ENCODE measurements at regions not wholly inside any gene's neighbourhood (a gene's known extent, or its start where the extent isn't known, plus 50 kb on each side); places are given as distances from the start of the nearest gene placed in this dataset.

- Histone ChIP-seq H2BK120ac (ENCODE audit: insufficient read depth, low read length, poor library complexity) (no peak overlapping the region), H3K4me3 (ENCODE audit: low read depth, low read length) (no peak overlapping the region), H3K79me2 (ENCODE audit: control insufficient read depth, insufficient read depth, low read length, poor library complexity) (no peaks in the 10 kb centered on the region)
These were observed 99.7 kb upstream of the CXorf66 start for GRCh38 chrX:140064993-140065392.

GRCh38 chrX:140057001-140057411, 91.7 kb upstream of the CXorf66 start:
- Histone ChIP-seq H3K18ac (ENCODE audit: low read length) (no peak overlapping the region), H2BK5ac (ENCODE audit: low read depth, low read length, poor library complexity) (no peak overlapping the region)

More at GRCh38 chrX:140064993-140065392, 99.7 kb upstream of the CXorf66 start:
- no CpG with 5 or more reads among the region's 4 CpGs for WGBS (ENCODE audit: extremely low coverage, insufficient coverage, insufficient read length)
- Histone ChIP-seq H3K9ac (ENCODE audit: low read length) (no peak overlapping the region), H4K8ac (ENCODE audit: low read depth, low read length) (no peak overlapping the region), H3K14ac (ENCODE audit: low read length) (no peak overlapping the region), H3K4me1 (ENCODE audit: control insufficient read depth in 1 of 2, insufficient read depth in 2 of 2, low read length in 2 of 2) (no peaks in the 10 kb centered on the region), H3K18ac (ENCODE audit: low read length) (no peak overlapping the region), H4K12ac (ENCODE audit: low read depth, low read length) (no peak overlapping the region), H3K79me1 (ENCODE audit: low read length) (no peaks in the 10 kb centered on the region), H3K36me3 (ENCODE audit: control insufficient read depth in 1 of 2, insufficient read depth in 2 of 2, low read length in 2 of 2) (no peaks in the 10 kb centered on the region), H3K27ac (ENCODE audit: low read depth, low read length) (no peak overlapping the region), H3K9me3 (ENCODE audit: insufficient read depth, low read depth, low read length) (no peaks in the 10 kb centered on the region), H2AFZ (ENCODE audit: insufficient read depth, low read length, poor library complexity) (no peak overlapping the region), H3K4me2 (ENCODE audit: low read length) (no peak overlapping the region), H3K4ac (ENCODE audit: low read depth, low read length) (no peak overlapping the region), H2BK12ac (ENCODE audit: low read length) (no peak overlapping the region), H3K23ac (ENCODE audit: low read length) (no peak overlapping the region), H3K27me3 (ENCODE audit: insufficient read depth, low read length) (no peaks in the 10 kb centered on the region), H4K91ac (ENCODE audit: low read depth, low read length) (no peak overlapping the region), H2AK5ac (ENCODE audit: low read length) (no peak overlapping the region), H2BK5ac (ENCODE audit: low read depth, low read length, poor library complexity) (no peak overlapping the region)
- DNase-seq: no peak

GRCh38 chrX:140053846-140054245, 88.5 kb upstream of the CXorf66 start:
- Histone ChIP-seq H4K12ac (ENCODE audit: low read depth, low read length) (no peak overlapping the region), H3K27me3 (ENCODE audit: insufficient read depth, low read length) (no peaks in the 10 kb centered on the region), H3K23ac (ENCODE audit: low read length) (no peak overlapping the region), H2BK120ac (ENCODE audit: insufficient read depth, low read length, poor library complexity) (no peak overlapping the region), H3K4me3 (ENCODE audit: low read depth, low read length) (no peak overlapping the region), H2AK5ac (ENCODE audit: low read length) (no peak overlapping the region), H2BK12ac (ENCODE audit: low read length) (no peak overlapping the region), H3K79me1 (ENCODE audit: low read length) (no peaks in the 10 kb centered on the region), H3K9me3 (ENCODE audit: insufficient read depth, low read depth, low read length) (no peaks in the 10 kb centered on the region), H2AFZ (ENCODE audit: insufficient read depth, low read length, poor library complexity) (no peak overlapping the region), H3K14ac (ENCODE audit: low read length) (no peak overlapping the region), H4K8ac (ENCODE audit: low read depth, low read length) (no peak overlapping the region), H3K36me3 (ENCODE audit: control insufficient read depth in 1 of 2, insufficient read depth in 2 of 2, low read length in 2 of 2) (no peaks in the 10 kb centered on the region), H3K79me2 (ENCODE audit: control insufficient read depth, insufficient read depth, low read length, poor library complexity) (no peaks in the 10 kb centered on the region), H3K27ac (ENCODE audit: low read depth, low read length) (no peak overlapping the region), H3K4me1 (ENCODE audit: control insufficient read depth in 1 of 2, insufficient read depth in 2 of 2, low read length in 2 of 2) (no peaks in the 10 kb centered on the region), H2BK5ac (ENCODE audit: low read depth, low read length, poor library complexity) (no peak overlapping the region), H3K18ac (ENCODE audit: low read length) (no peak overlapping the region), H4K91ac (ENCODE audit: low read depth, low read length) (no peak overlapping the region), H3K4ac (ENCODE audit: low read depth, low read length) (no peak overlapping the region), H3K4me2 (ENCODE audit: low read length) (no peak overlapping the region), H3K9ac (ENCODE audit: low read length) (no peak overlapping the region)
- WGBS (ENCODE audit: extremely low coverage, insufficient coverage, insufficient read length): no CpG with 5 or more reads among the region's 5 CpGs
- DNase-seq: no peak

More at GRCh38 chrX:140057001-140057411, 91.7 kb upstream of the CXorf66 start:
- no peak overlapping the region for H4K8ac ChIP-seq (ENCODE audit: low read depth, low read length)
- H2BK12ac ChIP-seq (ENCODE audit: low read length): no peak overlapping the region
- H3K27me3 ChIP-seq (ENCODE audit: insufficient read depth, low read length): no peaks in the 10 kb centered on the region
- H3K79me1 ChIP-seq (ENCODE audit: low read length): no peaks in the 10 kb centered on the region
- no peak overlapping the region for H4K12ac ChIP-seq (ENCODE audit: low read depth, low read length)
- no peak overlapping the region for H3K27ac ChIP-seq (ENCODE audit: low read depth, low read length)
- no peaks in the 10 kb centered on the region for H3K9me3 ChIP-seq (ENCODE audit: insufficient read depth, low read depth, low read length)
- H4K91ac ChIP-seq (ENCODE audit: low read depth, low read length): no peak overlapping the region
- H2AFZ ChIP-seq (ENCODE audit: insufficient read depth, low read length, poor library complexity): no peak overlapping the region
- H3K36me3 ChIP-seq (ENCODE audit: control insufficient read depth in 1 of 2, insufficient read depth in 2 of 2, low read length in 2 of 2): no peaks in the 10 kb centered on the region
- H3K4ac ChIP-seq (ENCODE audit: low read depth, low read length): no peak overlapping the region
- H2AK5ac ChIP-seq (ENCODE audit: low read length): no peak overlapping the region
- no peak overlapping the region for H3K14ac ChIP-seq (ENCODE audit: low read length)
- no peak overlapping the region for H3K23ac ChIP-seq (ENCODE audit: low read length)
- no peak overlapping the region for H2BK120ac ChIP-seq (ENCODE audit: insufficient read depth, low read length, poor library complexity)
- no peak overlapping the region for H3K4me2 ChIP-seq (ENCODE audit: low read length)
- peak; percentile 41 to 75 for DNase-seq
- H3K4me3 ChIP-seq (ENCODE audit: low read depth, low read length): no peak overlapping the region
- no peak overlapping the region for H3K9ac ChIP-seq (ENCODE audit: low read length)
- no peaks in the 10 kb centered on the region for H3K4me1 ChIP-seq (ENCODE audit: control insufficient read depth in 1 of 2, insufficient read depth in 2 of 2, low read length in 2 of 2)
- H3K79me2 ChIP-seq (ENCODE audit: control insufficient read depth, insufficient read depth, low read length, poor library complexity): no peaks in the 10 kb centered on the region
- no CpG with 5 or more reads among the region's 11 CpGs for WGBS (ENCODE audit: extremely low coverage, insufficient coverage, insufficient read length)

- Histone ChIP-seq H3K79me2 (ENCODE audit: control insufficient read depth, insufficient read depth, low read length, poor library complexity) (no peaks in the 10 kb centered on the region), H2BK12ac (ENCODE audit: low read length) (no peak overlapping the region)
These were observed 85.6 kb upstream of the CXorf66 start for GRCh38 chrX:140050906-140051305.

More at GRCh38 chrX:140050906-140051305, 85.6 kb upstream of the CXorf66 start:
- H4K91ac ChIP-seq (ENCODE audit: low read depth, low read length): no peak overlapping the region
- H3K18ac ChIP-seq (ENCODE audit: low read length): no peak overlapping the region
- no peak overlapping the region for H3K27ac ChIP-seq (ENCODE audit: low read depth, low read length)
- no peak overlapping the region for H4K12ac ChIP-seq (ENCODE audit: low read depth, low read length)
- no peak overlapping the region for H4K8ac ChIP-seq (ENCODE audit: low read depth, low read length)
- H2AK5ac ChIP-seq (ENCODE audit: low read length): no peak overlapping the region
- H2BK120ac ChIP-seq (ENCODE audit: insufficient read depth, low read length, poor library complexity): no peak overlapping the region
- H2AFZ ChIP-seq (ENCODE audit: insufficient read depth, low read length, poor library complexity): no peak overlapping the region
- no peak overlapping the region for H2BK5ac ChIP-seq (ENCODE audit: low read depth, low read length, poor library complexity)
- no peak for DNase-seq
- no peaks in the 10 kb centered on the region for H3K9me3 ChIP-seq (ENCODE audit: insufficient read depth, low read depth, low read length)
- no peaks in the 10 kb centered on the region for H3K4me1 ChIP-seq (ENCODE audit: control insufficient read depth in 1 of 2, insufficient read depth in 2 of 2, low read length in 2 of 2)
- no peaks in the 10 kb centered on the region for H3K27me3 ChIP-seq (ENCODE audit: insufficient read depth, low read length)
- H3K4me2 ChIP-seq (ENCODE audit: low read length): no peak overlapping the region
- H3K79me1 ChIP-seq (ENCODE audit: low read length): no peaks in the 10 kb centered on the region
- no peak overlapping the region for H3K14ac ChIP-seq (ENCODE audit: low read length)
- H3K4ac ChIP-seq (ENCODE audit: low read depth, low read length): no peak overlapping the region
- H3K36me3 ChIP-seq (ENCODE audit: control insufficient read depth in 1 of 2, insufficient read depth in 2 of 2, low read length in 2 of 2): no peaks in the 10 kb centered on the region
- H3K23ac ChIP-seq (ENCODE audit: low read length): no peak overlapping the region
- no peak overlapping the region for H3K9ac ChIP-seq (ENCODE audit: low read length)
- no peak overlapping the region for H3K4me3 ChIP-seq (ENCODE audit: low read depth, low read length)

All from trophoblast cell (in vitro differentiated cells and primary cell).